OCI-LY1 (cell line): ENCODE measurements at regions not wholly inside any gene's neighbourhood (a gene's known extent, or its start where the extent isn't known, plus 50 kb on each side); places are given as distances from the start of the nearest gene placed in this dataset.

Experiments
- EZH2 ChIP-seq: fragments of 200-600 bp; sonication (generic), shearing (Covaris generic); IDR thresholded peaks from 2 replicates; pipeline ENCODE4 v1.8.0; 2017; ENCODE audit warnings: borderline replicate concordance, mixed run types, mild to moderate bottlenecking, antibody characterized with exemption, low read length, moderate library complexity, mixed read lengths
- TF ChIP-seq, protein P1 (sequence below): fragments of 200-600 bp; sonication (generic), shearing (Covaris generic); IDR thresholded peaks from 2 replicates; pipeline ENCODE4 v1.5.1; 2017; ENCODE audit warnings: mild to moderate bottlenecking, antibody characterized with exemption, low read length, moderate library complexity, mixed read lengths

GRCh38 chr5:61822584-61822983 lies 483.4 kb upstream of the KIF2A start:
- TF ChIP-seq, protein P1, sequence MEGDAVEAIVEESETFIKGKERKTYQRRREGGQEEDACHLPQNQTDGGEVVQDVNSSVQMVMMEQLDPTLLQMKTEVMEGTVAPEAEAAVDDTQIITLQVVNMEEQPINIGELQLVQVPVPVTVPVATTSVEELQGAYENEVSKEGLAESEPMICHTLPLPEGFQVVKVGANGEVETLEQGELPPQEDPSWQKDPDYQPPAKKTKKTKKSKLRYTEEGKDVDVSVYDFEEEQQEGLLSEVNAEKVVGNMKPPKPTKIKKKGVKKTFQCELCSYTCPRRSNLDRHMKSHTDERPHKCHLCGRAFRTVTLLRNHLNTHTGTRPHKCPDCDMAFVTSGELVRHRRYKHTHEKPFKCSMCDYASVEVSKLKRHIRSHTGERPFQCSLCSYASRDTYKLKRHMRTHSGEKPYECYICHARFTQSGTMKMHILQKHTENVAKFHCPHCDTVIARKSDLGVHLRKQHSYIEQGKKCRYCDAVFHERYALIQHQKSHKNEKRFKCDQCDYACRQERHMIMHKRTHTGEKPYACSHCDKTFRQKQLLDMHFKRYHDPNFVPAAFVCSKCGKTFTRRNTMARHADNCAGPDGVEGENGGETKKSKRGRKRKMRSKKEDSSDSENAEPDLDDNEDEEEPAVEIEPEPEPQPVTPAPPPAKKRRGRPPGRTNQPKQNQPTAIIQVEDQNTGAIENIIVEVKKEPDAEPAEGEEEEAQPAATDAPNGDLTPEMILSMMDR: no peak
- no peak for TF ChIP-seq EZH2
